Liver (tissue), 8 donors: ENCODE measurements at regions not wholly inside any gene's neighbourhood (a gene's known extent, or its start where the extent isn't known, plus 50 kb on each side); places are given as distances from the start of the nearest gene placed in this dataset.

Source experiments
- DNase-seq: peaks from one replicate; pipeline ENCODE4 v3.0.0-alpha.2; 2017; ENCODE audit warnings: low spot score
- H3K27ac ChIP-seq, 2 donors: one replicate each; pipeline ENCODE4 v1.7.0; 2013; ENCODE audit warnings: inconsistent platforms in 2 of 2, low read length in 2 of 2, control low read depth in 1 of 2, low read depth in 1 of 2, mild to moderate bottlenecking in 1 of 2
- H3K27me3 ChIP-seq, 4 donors: one replicate each; pipeline versions ENCODE4 v1.6.1 to v1.7.0; 2013; ENCODE audit warnings: low read length in 3 of 4, inconsistent platforms in 1 of 4, mild to moderate bottlenecking in 1 of 4, moderate library complexity in 1 of 4; ENCODE audit not compliant: control insufficient read depth in 4 of 4, insufficient read depth in 4 of 4
- H3K36me3 ChIP-seq, 4 donors: one replicate each; pipeline versions ENCODE4 v1.6.1 to v1.7.0; 2013; ENCODE audit warnings: low read length in 3 of 4, mild to moderate bottlenecking in 3 of 4, low read depth in 1 of 4, moderate library complexity in 1 of 4; ENCODE audit not compliant: control insufficient read depth in 4 of 4, insufficient read depth in 3 of 4
- H3K4me1 ChIP-seq, 4 donors: one replicate each; pipeline versions ENCODE4 v1.6.1 to v1.7.0; 2013; ENCODE audit warnings: low read length in 3 of 4, mild to moderate bottlenecking in 3 of 4, moderate library complexity in 1 of 4; ENCODE audit not compliant: control insufficient read depth in 4 of 4, insufficient read depth in 4 of 4
- H3K4me3 ChIP-seq, 3 donors: one replicate each; pipeline versions ENCODE4 v1.6.1 to v1.7.0; 2013; ENCODE audit warnings: low read length in 3 of 3, control low read depth in 1 of 3, low read depth in 1 of 3, mild to moderate bottlenecking in 1 of 3
- H3K9ac ChIP-seq, 2 donors: one replicate each; pipeline ENCODE4 v1.7.0; 2013; ENCODE audit warnings: low read length in 2 of 2, mild to moderate bottlenecking in 2 of 2, moderate library complexity in 2 of 2, control low read depth in 1 of 2, low read depth in 1 of 2
- H3K9me3 ChIP-seq, 4 donors: one replicate each; pipeline versions ENCODE4 v1.6.1 to v1.7.0; 2013; ENCODE audit warnings: low read length in 3 of 4; ENCODE audit not compliant: control insufficient read depth in 4 of 4
- EGR1 ChIP-seq, 2 donors: IDR thresholded peaks; 2 replicates each; pipeline ENCODE4 v1.6.1; 2016 to 2018; ENCODE audit warnings: antibody characterized with exemption in 2 of 2, low read depth in 2 of 2
- FOXA1 ChIP-seq: IDR thresholded peaks from 2 replicates; pipeline ENCODE4 v1.6.1; 2016; ENCODE audit warnings: antibody characterized with exemption
- FOXA2 ChIP-seq: IDR thresholded peaks from 2 replicates; pipeline ENCODE4 v1.6.1; 2016; ENCODE audit warnings: antibody characterized with exemption
- GABPA ChIP-seq, 2 donors: IDR thresholded peaks in 1 of 2; conservative IDR thresholded peaks in 1 of 2; 2 replicates each; pipeline ENCODE4 v1.6.1; 2016; ENCODE audit warnings: antibody characterized with exemption in 2 of 2, mild to moderate bottlenecking in 1 of 2, moderate library complexity in 1 of 2
- HNF4A ChIP-seq, 2 donors: conservative IDR thresholded peaks; 2 replicates each; pipeline ENCODE4 v1.6.1; 2016; ENCODE audit warnings: antibody characterized with exemption in 2 of 2, mild to moderate bottlenecking in 2 of 2
- HNF4G ChIP-seq: IDR thresholded peaks from 2 replicates; pipeline ENCODE4 v1.6.1; 2016; ENCODE audit warnings: antibody characterized with exemption
- JUND ChIP-seq, 2 donors: IDR thresholded peaks; 2 replicates each; pipeline ENCODE4 v1.6.1; 2016; ENCODE audit warnings: antibody characterized with exemption in 2 of 2
- NR2F2 ChIP-seq: IDR thresholded peaks from 2 replicates; pipeline ENCODE4 v1.6.1; 2016; ENCODE audit warnings: antibody characterized with exemption
- RAD21 ChIP-seq, 2 donors: IDR thresholded peaks; 2 replicates each; pipeline ENCODE4 v1.6.1; 2016; ENCODE audit warnings: antibody characterized with exemption in 2 of 2, mild to moderate bottlenecking in 2 of 2
- RXRA ChIP-seq, 2 donors: IDR thresholded peaks; 2 replicates each; pipeline ENCODE4 v1.6.1; 2017 to 2018; ENCODE audit warnings: antibody characterized with exemption in 2 of 2, mild to moderate bottlenecking in 1 of 2
- SP1 ChIP-seq: IDR thresholded peaks from 2 replicates; pipeline ENCODE4 v1.6.1; 2018; ENCODE audit warnings: antibody characterized with exemption, mild to moderate bottlenecking
- TAF1 ChIP-seq: conservative IDR thresholded peaks from 2 replicates; pipeline ENCODE4 v1.6.1; 2016; ENCODE audit warnings: antibody characterized with exemption, mild to moderate bottlenecking
- YY1 ChIP-seq: IDR thresholded peaks from 2 replicates; pipeline ENCODE4 v1.6.1; 2016; ENCODE audit warnings: antibody characterized with exemption, mild to moderate bottlenecking
- WGBS: extraction: QIAGEN DNeasy Blood & Tissue Kit; methylation state at CpG from one replicate; pipeline ENCODE4 v1.1.7; 2013; 5-methylcytosine and 5-hydroxymethylcytosine counted together
- TF ChIP-seq, protein P1 (sequence below): fragments of 150-350 bp; IDR thresholded peaks from 2 replicates; pipeline ENCODE4 v1.5.1; 2017; ENCODE audit warnings: improper control_type of control experiment, low read depth, low read length; ENCODE audit not compliant: missing input control
- TF ChIP-seq, protein P2 (sequence below): IDR thresholded peaks from 2 replicates; pipeline ENCODE4 v1.6.1; 2016; ENCODE audit warnings: antibody characterized with exemption
- TF ChIP-seq, protein P3 (sequence below): IDR thresholded peaks from 2 replicates; pipeline ENCODE4 v1.6.1; 2016; ENCODE audit warnings: antibody characterized with exemption
- TF ChIP-seq, protein P4 (sequence below): IDR thresholded peaks from 2 replicates; pipeline ENCODE4 v1.6.1; 2016; ENCODE audit warnings: antibody characterized with exemption
- TF ChIP-seq, protein P5 (sequence below): IDR thresholded peaks from 2 replicates; pipeline ENCODE4 v1.6.1; 2016; ENCODE audit warnings: antibody characterized with exemption, mild to moderate bottlenecking
- donor health status: healthy.
- donor health status: healthy.
- donor health status: healthy.
- donor health status: healthy.
- donor health status: healthy.

DNA sequence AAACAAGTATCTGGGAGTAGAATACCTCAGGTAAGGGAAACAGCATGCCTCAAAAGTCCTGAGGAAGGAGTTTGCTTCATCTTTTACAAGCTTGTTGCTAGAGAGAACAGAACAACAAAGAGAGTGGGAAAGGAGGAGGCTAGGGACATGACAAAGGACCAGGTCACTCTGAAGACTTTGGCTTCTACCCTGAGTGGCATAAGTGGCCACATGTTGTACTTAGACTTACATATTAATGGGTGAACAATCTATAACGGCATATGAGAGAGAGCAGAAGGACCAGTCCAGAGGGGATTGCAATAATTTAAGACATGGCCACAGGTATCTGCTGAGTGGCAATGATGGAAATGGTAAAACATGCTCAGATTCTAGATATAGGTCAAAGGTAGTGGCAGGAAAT is 668.3 kb upstream of the ADGRB3 start (continued):
- TF ChIP-seq, protein P1, sequence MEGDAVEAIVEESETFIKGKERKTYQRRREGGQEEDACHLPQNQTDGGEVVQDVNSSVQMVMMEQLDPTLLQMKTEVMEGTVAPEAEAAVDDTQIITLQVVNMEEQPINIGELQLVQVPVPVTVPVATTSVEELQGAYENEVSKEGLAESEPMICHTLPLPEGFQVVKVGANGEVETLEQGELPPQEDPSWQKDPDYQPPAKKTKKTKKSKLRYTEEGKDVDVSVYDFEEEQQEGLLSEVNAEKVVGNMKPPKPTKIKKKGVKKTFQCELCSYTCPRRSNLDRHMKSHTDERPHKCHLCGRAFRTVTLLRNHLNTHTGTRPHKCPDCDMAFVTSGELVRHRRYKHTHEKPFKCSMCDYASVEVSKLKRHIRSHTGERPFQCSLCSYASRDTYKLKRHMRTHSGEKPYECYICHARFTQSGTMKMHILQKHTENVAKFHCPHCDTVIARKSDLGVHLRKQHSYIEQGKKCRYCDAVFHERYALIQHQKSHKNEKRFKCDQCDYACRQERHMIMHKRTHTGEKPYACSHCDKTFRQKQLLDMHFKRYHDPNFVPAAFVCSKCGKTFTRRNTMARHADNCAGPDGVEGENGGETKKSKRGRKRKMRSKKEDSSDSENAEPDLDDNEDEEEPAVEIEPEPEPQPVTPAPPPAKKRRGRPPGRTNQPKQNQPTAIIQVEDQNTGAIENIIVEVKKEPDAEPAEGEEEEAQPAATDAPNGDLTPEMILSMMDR: no peak
- TF ChIP-seq YY1 (no peak), SP1 (no peak)
- TF ChIP-seq, protein P2, sequence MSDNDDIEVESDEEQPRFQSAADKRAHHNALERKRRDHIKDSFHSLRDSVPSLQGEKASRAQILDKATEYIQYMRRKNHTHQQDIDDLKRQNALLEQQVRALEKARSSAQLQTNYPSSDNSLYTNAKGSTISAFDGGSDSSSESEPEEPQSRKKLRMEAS: no peak

DNA sequence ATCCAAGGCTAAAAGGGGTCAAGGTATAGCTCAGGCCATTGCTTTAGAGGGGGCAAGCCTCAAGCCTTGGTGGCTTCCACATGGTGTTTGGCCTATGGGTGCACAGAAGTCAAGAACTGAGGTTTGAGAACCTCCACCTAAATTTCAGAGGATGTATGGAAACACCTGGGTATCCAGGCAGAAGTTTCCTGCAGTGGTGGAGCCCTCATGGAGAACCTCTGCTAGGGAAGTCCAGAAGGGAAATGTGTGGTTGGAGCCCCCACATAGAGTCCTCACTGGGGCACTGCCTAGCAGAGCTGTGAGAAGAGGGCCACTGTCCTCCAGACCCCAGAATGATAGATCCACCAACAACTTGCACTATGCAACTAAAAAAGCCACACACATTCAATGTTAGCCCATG is 678.7 kb upstream of the ADGRB3 start:
- Histone ChIP-seq H3K27ac (no peak overlapping the region), H3K27me3 (no peaks in the 10 kb centered on the region), H3K36me3 (no peaks in the 10 kb centered on the region), H3K9me3 (peaks cover 0 to 5% (median 2%) of the 10 kb centered on the region in 4 donors), H3K4me1 (no peaks in the 10 kb centered on the region), H3K4me3 (no peak overlapping the region), H3K9ac (no peak overlapping the region)
- no peak for DNase-seq
- TF ChIP-seq RAD21 (IDR thresholded peaks at IDR 0.05) (no peak), HNF4A (conservative IDR thresholded peaks at IDR 0.05) (no peak), NR2F2 (no peak)

DNA sequence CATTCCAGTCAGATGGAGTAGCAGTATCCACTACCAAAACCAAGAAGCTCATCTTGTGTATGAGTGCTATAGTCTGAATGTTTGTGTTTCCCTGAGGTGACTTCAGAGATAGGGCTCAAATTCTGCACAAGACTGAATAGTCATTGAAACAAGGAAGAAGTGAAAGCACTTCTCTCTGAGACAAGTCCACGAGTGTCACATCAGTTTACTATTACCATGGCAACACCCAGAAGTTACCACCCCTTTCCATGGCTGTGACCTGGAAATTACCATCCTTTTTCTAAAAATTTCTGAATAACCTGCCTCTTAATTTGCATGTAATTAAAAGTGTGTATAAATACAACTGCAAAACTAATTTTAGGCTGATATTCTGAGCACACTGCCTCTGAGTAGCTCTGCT is 682.1 kb upstream of the ADGRB3 start:
- H3K4me1 ChIP-seq: no peaks in the 10 kb centered on the region
- H3K9me3 ChIP-seq: peaks cover 0 to 5% (median 2%) of the 10 kb centered on the region in 4 donors
- no peak overlapping the region for H3K9ac ChIP-seq
- no peak for DNase-seq
- no peak overlapping the region for H3K27ac ChIP-seq
- no peaks in the 10 kb centered on the region for H3K36me3 ChIP-seq
- no peak for TF ChIP-seq EGR1 (IDR thresholded peaks at IDR 0.05; ENCODE audit: low read depth in 2 of 2)
- no peak for TF ChIP-seq JUND (IDR thresholded peaks at IDR 0.05)
- TF ChIP-seq NR2F2: no peak
- TF ChIP-seq HNF4G: no peak
- TF ChIP-seq, protein P3, sequence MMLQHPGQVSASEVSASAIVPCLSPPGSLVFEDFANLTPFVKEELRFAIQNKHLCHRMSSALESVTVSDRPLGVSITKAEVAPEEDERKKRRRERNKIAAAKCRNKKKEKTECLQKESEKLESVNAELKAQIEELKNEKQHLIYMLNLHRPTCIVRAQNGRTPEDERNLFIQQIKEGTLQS: no peak
- TF ChIP-seq, protein P2: no peak
- no peak for TF ChIP-seq RXRA (IDR thresholded peaks at IDR 0.05)
- TF ChIP-seq, protein P4, sequence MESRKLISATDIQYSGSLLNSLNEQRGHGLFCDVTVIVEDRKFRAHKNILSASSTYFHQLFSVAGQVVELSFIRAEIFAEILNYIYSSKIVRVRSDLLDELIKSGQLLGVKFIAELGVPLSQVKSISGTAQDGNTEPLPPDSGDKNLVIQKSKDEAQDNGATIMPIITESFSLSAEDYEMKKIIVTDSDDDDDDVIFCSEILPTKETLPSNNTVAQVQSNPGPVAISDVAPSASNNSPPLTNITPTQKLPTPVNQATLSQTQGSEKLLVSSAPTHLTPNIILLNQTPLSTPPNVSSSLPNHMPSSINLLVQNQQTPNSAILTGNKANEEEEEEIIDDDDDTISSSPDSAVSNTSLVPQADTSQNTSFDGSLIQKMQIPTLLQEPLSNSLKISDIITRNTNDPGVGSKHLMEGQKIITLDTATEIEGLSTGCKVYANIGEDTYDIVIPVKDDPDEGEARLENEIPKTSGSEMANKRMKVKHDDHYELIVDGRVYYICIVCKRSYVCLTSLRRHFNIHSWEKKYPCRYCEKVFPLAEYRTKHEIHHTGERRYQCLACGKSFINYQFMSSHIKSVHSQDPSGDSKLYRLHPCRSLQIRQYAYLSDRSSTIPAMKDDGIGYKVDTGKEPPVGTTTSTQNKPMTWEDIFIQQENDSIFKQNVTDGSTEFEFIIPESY: no peak
- TF ChIP-seq, protein P5, sequence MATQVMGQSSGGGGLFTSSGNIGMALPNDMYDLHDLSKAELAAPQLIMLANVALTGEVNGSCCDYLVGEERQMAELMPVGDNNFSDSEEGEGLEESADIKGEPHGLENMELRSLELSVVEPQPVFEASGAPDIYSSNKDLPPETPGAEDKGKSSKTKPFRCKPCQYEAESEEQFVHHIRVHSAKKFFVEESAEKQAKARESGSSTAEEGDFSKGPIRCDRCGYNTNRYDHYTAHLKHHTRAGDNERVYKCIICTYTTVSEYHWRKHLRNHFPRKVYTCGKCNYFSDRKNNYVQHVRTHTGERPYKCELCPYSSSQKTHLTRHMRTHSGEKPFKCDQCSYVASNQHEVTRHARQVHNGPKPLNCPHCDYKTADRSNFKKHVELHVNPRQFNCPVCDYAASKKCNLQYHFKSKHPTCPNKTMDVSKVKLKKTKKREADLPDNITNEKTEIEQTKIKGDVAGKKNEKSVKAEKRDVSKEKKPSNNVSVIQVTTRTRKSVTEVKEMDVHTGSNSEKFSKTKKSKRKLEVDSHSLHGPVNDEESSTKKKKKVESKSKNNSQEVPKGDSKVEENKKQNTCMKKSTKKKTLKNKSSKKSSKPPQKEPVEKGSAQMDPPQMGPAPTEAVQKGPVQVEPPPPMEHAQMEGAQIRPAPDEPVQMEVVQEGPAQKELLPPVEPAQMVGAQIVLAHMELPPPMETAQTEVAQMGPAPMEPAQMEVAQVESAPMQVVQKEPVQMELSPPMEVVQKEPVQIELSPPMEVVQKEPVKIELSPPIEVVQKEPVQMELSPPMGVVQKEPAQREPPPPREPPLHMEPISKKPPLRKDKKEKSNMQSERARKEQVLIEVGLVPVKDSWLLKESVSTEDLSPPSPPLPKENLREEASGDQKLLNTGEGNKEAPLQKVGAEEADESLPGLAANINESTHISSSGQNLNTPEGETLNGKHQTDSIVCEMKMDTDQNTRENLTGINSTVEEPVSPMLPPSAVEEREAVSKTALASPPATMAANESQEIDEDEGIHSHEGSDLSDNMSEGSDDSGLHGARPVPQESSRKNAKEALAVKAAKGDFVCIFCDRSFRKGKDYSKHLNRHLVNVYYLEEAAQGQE: no peak
- TF ChIP-seq HNF4A (conservative IDR thresholded peaks at IDR 0.05): no peak
- TF ChIP-seq FOXA1: no peak
- no peak for TF ChIP-seq YY1
- TF ChIP-seq TAF1: no peak
- TF ChIP-seq, protein P1: no peak
- no peak for TF ChIP-seq RAD21 (IDR thresholded peaks at IDR 0.05)
- TF ChIP-seq SP1: no peak
- no peak for TF ChIP-seq FOXA2
- TF ChIP-seq GABPA (IDR thresholded peaks at IDR 0.05 in 1 of 2, conservative IDR thresholded peaks at IDR 0.05 in 1 of 2): no peak
- H3K27me3 ChIP-seq: no peaks in the 10 kb centered on the region
- no peak overlapping the region for H3K4me3 ChIP-seq
- 32% methylated on average over 1 of the region's 1 CpG for WGBS
